Testis (tissue), 2 donors: ENCODE measurements at regions not wholly inside any gene's neighbourhood (a gene's known extent, or its start where the extent isn't known, plus 50 kb on each side); places are given as distances from the start of the nearest gene placed in this dataset.
A peak's percentile ranks its signal among the peaks of the same experiment; 100 is the strongest.

ENCODE experiments used
- DNase-seq: peaks from one replicate; pipeline ENCODE4 v3.0.0-alpha.2; 2019
- H3K27ac ChIP-seq, 2 donors: fragments of 200-600 bp; sonication (generic); one replicate each; pipeline ENCODE4 v1.5.1; 2019
- H3K27me3 ChIP-seq: fragments of 200-600 bp; sonication (generic); one replicate; pipeline ENCODE4 v1.5.1; 2019
- H3K36me3 ChIP-seq: fragments of 200-600 bp; sonication (generic); one replicate; pipeline ENCODE4 v1.5.1; 2017; ENCODE audit warnings: low read depth; ENCODE audit errors: missing control alignments
- H3K4me1 ChIP-seq: fragments of 200-600 bp; sonication (generic); one replicate; pipeline ENCODE4 v1.5.1; 2019
- H3K4me3 ChIP-seq, 2 donors: fragments of 200-600 bp; sonication (generic); one replicate each; pipeline ENCODE4 v1.5.1; 2017 to 2019
- H3K9me3 ChIP-seq: fragments of 200-600 bp; sonication (generic); one replicate; pipeline ENCODE4 v1.5.1; 2017
- CTCF ChIP-seq, 3 experiments: fragments of 450-650 bp in 2 of 3; fragments of 200-600 bp in 1 of 3; sonication (generic) in 1 of 3; IDR thresholded peaks; one replicate each; pipeline ENCODE4 v1.5.1; 2016 to 2019; ENCODE audit warnings: antibody characterized with exemption in 3 of 3, mild to moderate bottlenecking in 2 of 3, moderate library complexity in 1 of 3
- POLR2A ChIP-seq: fragments of 450-650 bp; IDR thresholded peaks from one replicate; pipeline ENCODE4 v1.6.1; 2017; ENCODE audit warnings: antibody characterized with exemption, mild to moderate bottlenecking, moderate library complexity
- WGBS, 2 donors: methylation state at CpG; one replicate each; pipeline ENCODE4 v1.1.5; 2018; 5-methylcytosine and 5-hydroxymethylcytosine counted together
- intact Hi-C: fragments of 100-400 bp; cut with DNase I; formaldehyde crosslinking; loops from one replicate; pipeline ENCODE4 v1.15.1; 2023; ENCODE audit warnings: low total_unique reads

- H3K4me1 ChIP-seq, result no peaks in the 10 kb centered on the region
- TF ChIP-seq CTCF (IDR thresholded peaks at IDR 0.05), result no peak
- no peak for TF ChIP-seq POLR2A
- WGBS, 2 donors, result 69 to 81% methylated on average over 10 of the region's 10 CpGs
- H3K9me3 ChIP-seq, result no peaks in the 10 kb centered on the region
- H3K27ac ChIP-seq, result no peak overlapping the region
- intact Hi-C loops, result no loop called here
- H3K27me3 ChIP-seq, result no peaks in the 10 kb centered on the region
- H3K4me3 ChIP-seq, result no peak overlapping the region
- DNase-seq, result no peak
- H3K36me3 ChIP-seq, result no peaks in the 10 kb centered on the region
These were observed 92.9 kb downstream of the TFAP2C start for GRCh38 chr20:56722042-56722441.

GRCh38 chr20:56723331-56723730 lies 94.2 kb downstream of the TFAP2C start:
- H3K4me3 ChIP-seq, result no peak overlapping the region
- no peaks in the 10 kb centered on the region for H3K4me1 ChIP-seq

GRCh38 chr20:56724241-56724757 lies 95.2 kb downstream of the TFAP2C start:
- intact Hi-C loops, result no loop called here
- TF ChIP-seq POLR2A (no peak), CTCF (IDR thresholded peaks at IDR 0.05) (no peak)
- no peaks in the 10 kb centered on the region for H3K9me3 ChIP-seq
- no peaks in the 10 kb centered on the region for H3K36me3 ChIP-seq
- DNase-seq, result no peak
- H3K27me3 ChIP-seq, result no peaks in the 10 kb centered on the region
- no peaks in the 10 kb centered on the region for H3K4me1 ChIP-seq
- 56 to 63% methylated on average over 5 of the region's 5 CpGs for WGBS, 2 donors
- no peak overlapping the region for H3K4me3 ChIP-seq
- no peak overlapping the region for H3K27ac ChIP-seq

More at GRCh38 chr20:56723331-56723730, 94.2 kb downstream of the TFAP2C start:
- Histone ChIP-seq H3K27me3 (no peaks in the 10 kb centered on the region), H3K36me3 (no peaks in the 10 kb centered on the region), H3K9me3 (no peaks in the 10 kb centered on the region), H3K27ac (no peak overlapping the region)
- intact Hi-C loops, result no loop called here
- WGBS, 2 donors, result 86 to 88% methylated on average over 6 of the region's 6 CpGs
- TF ChIP-seq CTCF (IDR thresholded peaks at IDR 0.05), result no peak
- TF ChIP-seq POLR2A, result no peak
- no peak for DNase-seq

- Histone ChIP-seq H3K27me3 (no peaks in the 10 kb centered on the region), H3K36me3 (no peaks in the 10 kb centered on the region), H3K27ac (no peak overlapping the region), H3K9me3 (no peaks in the 10 kb centered on the region), H3K4me1 (no peaks in the 10 kb centered on the region), H3K4me3 (peak overlapping the region in 1 of 2 donors; percentile 2)
- WGBS, 2 donors, result 69 to 74% methylated on average over 6 to 8 of the region's 8 CpGs
- intact Hi-C loops, result no loop called here
- DNase-seq, result peak; percentile 81
- TF ChIP-seq CTCF (IDR thresholded peaks at IDR 0.05), result no peak
- no peak for TF ChIP-seq POLR2A
These were observed 100.9 kb downstream of the TFAP2C start for GRCh38 chr20:56730003-56730402.

- TF ChIP-seq CTCF (IDR thresholded peaks at IDR 0.05) (no peak), POLR2A (no peak)
- DNase-seq, result no peak
- Histone ChIP-seq H3K4me1 (no peaks in the 10 kb centered on the region), H3K27ac (no peak overlapping the region), H3K27me3 (no peaks in the 10 kb centered on the region), H3K36me3 (no peaks in the 10 kb centered on the region), H3K4me3 (no peak overlapping the region), H3K9me3 (no peaks in the 10 kb centered on the region)
- WGBS, 2 donors, result 28 to 45% methylated on average over 6 to 7 of the region's 7 CpGs
- intact Hi-C loops, result no loop called here
These were observed 101.9 kb downstream of the TFAP2C start for GRCh38 chr20:56730996-56731395.
